K562 (cell line): ENCODE measurements at regions not wholly inside any gene's neighbourhood (a gene's known extent, or its start where the extent isn't known, plus 50 kb on each side); places are given as distances from the start of the nearest gene placed in this dataset.

Source experiments
- FOXK2 ChIP-seq, 2 experiments: fragments of 450-650 bp; IDR thresholded peaks in 1 of 2; conservative IDR thresholded peaks in 1 of 2; 2 replicates each; pipeline ENCODE4 v1.6.1; 2016; ENCODE audit warnings: low read depth in 2 of 2, mild to moderate bottlenecking in 1 of 2
- HIVEP1 ChIP-seq: fragments of 250-450 bp; sonication (Bioruptor Pico); IDR thresholded peaks from 2 replicates; pipeline ENCODE4 v1.4.0; 2020; ENCODE audit warnings: mild to moderate bottlenecking
- KAT7 ChIP-seq: sonication (generic); formaldehyde crosslinking; IDR thresholded peaks from 2 replicates; pipeline ENCODE4 v1.8.0; 2022; ENCODE audit warnings: missing genetic modification reagents, mild to moderate bottlenecking, borderline replicate concordance
- KLF1 ChIP-seq: fragments of 450-650 bp; IDR thresholded peaks from 2 replicates; pipeline ENCODE4 v1.6.1; 2016; ENCODE audit warnings: missing genetic modification characterization, missing compliant biosample characterization
- KLF16 ChIP-seq: IDR thresholded peaks from 2 replicates; pipeline ENCODE4 v1.6.1; 2016; ENCODE audit warnings: antibody characterized with exemption
- RCOR1 ChIP-seq, 2 experiments: IDR thresholded peaks; 2 replicates each; pipeline ENCODE4 v1.6.1; 2012; ENCODE audit warnings: low read depth in 2 of 2, low read length in 2 of 2, borderline replicate concordance in 1 of 2, improper control_type of control experiment in 1 of 2
- SREBF2 ChIP-seq: sonication (generic); formaldehyde crosslinking; IDR thresholded peaks from 2 replicates; pipeline ENCODE4 v1.4.0; 2020; ENCODE audit warnings: mild to moderate bottlenecking, missing genetic modification reagents
- STAG1 ChIP-seq: sonication (generic); formaldehyde crosslinking; IDR thresholded peaks from 2 replicates; pipeline ENCODE4 v1.5.0; 2020; ENCODE audit warnings: missing genetic modification reagents, borderline replicate concordance
- ZFP30 ChIP-seq: fragments of 250-450 bp; sonication (Bioruptor Pico); IDR thresholded peaks from 2 replicates; pipeline ENCODE4 v1.8.0; 2022; ENCODE audit warnings: moderate library complexity, mild to moderate bottlenecking, inconsistent platforms, borderline replicate concordance
- ZNF134 ChIP-seq: fragments of 250-450 bp; sonication (Bioruptor Pico); conservative IDR thresholded peaks from 2 replicates; pipeline ENCODE4 v1.4.0; 2020
- ZNF165 ChIP-seq: fragments of 250-450 bp; sonication (Bioruptor Pico); IDR thresholded peaks from 2 replicates; pipeline ENCODE4 v1.4.0; 2020; ENCODE audit warnings: borderline replicate concordance
- ZNF184 ChIP-seq: sonication (generic); formaldehyde crosslinking; IDR thresholded peaks from 2 replicates; pipeline ENCODE4 v1.5.0; 2020; ENCODE audit warnings: missing genetic modification reagents
- ZNF445 ChIP-seq: fragments of 250-450 bp; sonication (Bioruptor Pico); IDR thresholded peaks from 2 replicates; pipeline ENCODE4 v1.4.0; 2020; ENCODE audit warnings: low read depth, mild to moderate bottlenecking, moderate library complexity
- TF ChIP-seq, protein P1 (sequence below), 2 experiments: fragments of 450-650 bp in 1 of 2; IDR thresholded peaks; 2 replicates each; pipeline ENCODE4 v1.6.1; 2011 to 2017; ENCODE audit warnings: low read depth in 2 of 2, antibody characterized with exemption in 1 of 2, borderline replicate concordance in 1 of 2, low read length in 1 of 2, mild to moderate bottlenecking in 1 of 2, mixed read lengths in 1 of 2; ENCODE audit not compliant: control insufficient read depth in 1 of 2
- TF ChIP-seq, protein P2 (sequence below): fragments of 450-650 bp; formaldehyde crosslinking; IDR thresholded peaks from 2 replicates; pipeline ENCODE4 v1.4.0; 2022; ENCODE audit warnings: missing genetic modification characterization
- TF ChIP-seq, protein P3 (sequence below), 2 experiments: IDR thresholded peaks; 2 replicates each; pipeline ENCODE4 v1.6.1; 2011; ENCODE audit warnings: borderline replicate concordance in 1 of 2, control low read depth in 1 of 2, low read depth in 1 of 2, low read length in 1 of 2, mild to moderate bottlenecking in 1 of 2, mixed read lengths in 1 of 2, moderate library complexity in 1 of 2; ENCODE audit not compliant: insufficient read depth in 1 of 2, insufficient read length in 1 of 2, poor library complexity in 1 of 2, severe bottlenecking in 1 of 2; ENCODE audit errors: extremely low read depth in 1 of 2
- TF ChIP-seq, protein P4 (sequence below): sonication (generic); formaldehyde crosslinking; IDR thresholded peaks from 2 replicates; pipeline ENCODE4 v1.8.1; 2022; ENCODE audit warnings: missing genetic modification reagents
- TF ChIP-seq, protein P5 (sequence below): sonication (generic); IDR thresholded peaks from 2 replicates; pipeline ENCODE4 v1.6.1; 2016

DNA sequence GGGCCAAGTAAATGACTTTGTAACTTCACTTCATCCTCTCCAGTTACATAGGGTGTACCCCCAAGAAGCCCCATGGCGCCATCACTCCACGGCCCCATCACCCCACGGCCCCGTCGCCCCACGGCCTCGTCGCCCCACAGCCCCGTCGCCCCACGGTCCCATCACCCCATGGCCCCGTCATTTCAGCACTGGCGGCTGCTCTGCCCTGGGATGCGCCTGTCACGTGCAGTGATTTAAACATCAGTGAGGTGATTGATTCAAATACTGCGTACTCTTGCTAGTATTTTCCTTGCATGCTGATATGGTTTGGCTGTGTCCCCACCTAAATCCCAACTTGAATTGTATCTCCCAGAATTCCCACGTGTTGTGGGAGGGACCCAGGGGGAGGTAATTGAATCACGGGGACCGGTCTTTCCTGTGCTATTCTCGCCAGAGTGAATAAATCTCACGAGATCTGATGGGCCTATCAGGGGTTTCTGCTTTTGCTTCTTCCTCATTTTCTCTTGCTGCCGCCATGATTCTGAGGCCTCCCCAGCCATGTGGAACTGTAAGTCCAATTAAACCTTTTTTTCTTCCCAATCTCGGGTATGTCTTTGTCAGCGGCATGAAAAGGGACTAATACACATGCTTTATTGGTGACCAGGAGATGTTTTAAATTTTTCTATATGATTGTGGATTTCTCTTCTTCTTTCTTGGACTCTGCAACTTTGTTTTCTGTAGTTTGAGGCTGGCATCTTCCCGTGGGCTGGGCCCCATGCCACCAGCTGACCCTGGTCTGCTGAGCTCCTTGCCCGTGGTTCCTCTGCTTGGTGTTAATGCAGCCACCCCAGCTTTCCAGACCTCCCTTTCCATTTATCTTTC, 50.1 kb upstream of the PCBP3 start (continued):
- TF ChIP-seq KLF16 (no peak), ZNF184 (CRISPR knock-in tag) (no peak), KAT7 (CRISPR knock-in tag) (no peak), HIVEP1 (CRISPR knock-in tag) (no peak), ZNF165 (CRISPR knock-in tag) (no peak), SREBF2 (CRISPR knock-in tag) (no peak), KLF1 (tag) (no peak), FOXK2 (conservative IDR thresholded peaks at IDR 0.05 in 1 of 2, IDR thresholded peaks at IDR 0.05 in 1 of 2; ENCODE audit: low read depth in 2 of 2) (no peak; a peak in 1 of 4 replicates), RCOR1 (IDR thresholded peaks at IDR 0.05; ENCODE audit: borderline replicate concordance in 1 of 2, low read depth in 2 of 2, low read length in 2 of 2) (peak in 1 of 2 experiments; percentile 34; a peak in 1 of 4 replicates), ZNF445 (CRISPR knock-in tag) (no peak), ZFP30 (CRISPR knock-in tag) (no peak), ZNF134 (CRISPR knock-in tag) (no peak), STAG1 (CRISPR knock-in tag) (no peak)
- TF ChIP-seq, protein P1, sequence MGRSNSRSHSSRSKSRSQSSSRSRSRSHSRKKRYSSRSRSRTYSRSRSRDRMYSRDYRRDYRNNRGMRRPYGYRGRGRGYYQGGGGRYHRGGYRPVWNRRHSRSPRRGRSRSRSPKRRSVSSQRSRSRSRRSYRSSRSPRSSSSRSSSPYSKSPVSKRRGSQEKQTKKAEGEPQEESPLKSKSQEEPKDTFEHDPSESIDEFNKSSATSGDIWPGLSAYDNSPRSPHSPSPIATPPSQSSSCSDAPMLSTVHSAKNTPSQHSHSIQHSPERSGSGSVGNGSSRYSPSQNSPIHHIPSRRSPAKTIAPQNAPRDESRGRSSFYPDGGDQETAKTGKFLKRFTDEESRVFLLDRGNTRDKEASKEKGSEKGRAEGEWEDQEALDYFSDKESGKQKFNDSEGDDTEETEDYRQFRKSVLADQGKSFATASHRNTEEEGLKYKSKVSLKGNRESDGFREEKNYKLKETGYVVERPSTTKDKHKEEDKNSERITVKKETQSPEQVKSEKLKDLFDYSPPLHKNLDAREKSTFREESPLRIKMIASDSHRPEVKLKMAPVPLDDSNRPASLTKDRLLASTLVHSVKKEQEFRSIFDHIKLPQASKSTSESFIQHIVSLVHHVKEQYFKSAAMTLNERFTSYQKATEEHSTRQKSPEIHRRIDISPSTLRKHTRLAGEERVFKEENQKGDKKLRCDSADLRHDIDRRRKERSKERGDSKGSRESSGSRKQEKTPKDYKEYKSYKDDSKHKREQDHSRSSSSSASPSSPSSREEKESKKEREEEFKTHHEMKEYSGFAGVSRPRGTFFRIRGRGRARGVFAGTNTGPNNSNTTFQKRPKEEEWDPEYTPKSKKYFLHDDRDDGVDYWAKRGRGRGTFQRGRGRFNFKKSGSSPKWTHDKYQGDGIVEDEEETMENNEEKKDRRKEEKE (IDR thresholded peaks at IDR 0.05; ENCODE audit: borderline replicate concordance in 1 of 2, control insufficient read depth in 1 of 2, low read depth in 2 of 2, low read length in 1 of 2): no peak
- TF ChIP-seq, protein P2, sequence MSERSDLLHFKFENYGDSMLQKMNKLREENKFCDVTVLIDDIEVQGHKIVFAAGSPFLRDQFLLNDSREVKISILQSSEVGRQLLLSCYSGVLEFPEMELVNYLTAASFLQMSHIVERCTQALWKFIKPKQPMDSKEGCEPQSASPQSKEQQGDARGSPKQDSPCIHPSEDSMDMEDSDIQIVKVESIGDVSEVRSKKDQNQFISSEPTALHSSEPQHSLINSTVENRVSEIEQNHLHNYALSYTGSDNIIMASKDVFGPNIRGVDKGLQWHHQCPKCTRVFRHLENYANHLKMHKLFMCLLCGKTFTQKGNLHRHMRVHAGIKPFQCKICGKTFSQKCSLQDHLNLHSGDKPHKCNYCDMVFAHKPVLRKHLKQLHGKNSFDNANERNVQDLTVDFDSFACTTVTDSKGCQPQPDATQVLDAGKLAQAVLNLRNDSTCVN (CRISPR knock-in tag): no peak
- TF ChIP-seq, protein P3, sequence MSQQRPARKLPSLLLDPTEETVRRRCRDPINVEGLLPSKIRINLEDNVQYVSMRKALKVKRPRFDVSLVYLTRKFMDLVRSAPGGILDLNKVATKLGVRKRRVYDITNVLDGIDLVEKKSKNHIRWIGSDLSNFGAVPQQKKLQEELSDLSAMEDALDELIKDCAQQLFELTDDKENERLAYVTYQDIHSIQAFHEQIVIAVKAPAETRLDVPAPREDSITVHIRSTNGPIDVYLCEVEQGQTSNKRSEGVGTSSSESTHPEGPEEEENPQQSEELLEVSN (IDR thresholded peaks at IDR 0.05; ENCODE audit: borderline replicate concordance in 1 of 2, extremely low read depth in 1 of 2, insufficient read depth in 1 of 2, insufficient read length in 1 of 2, low read depth in 1 of 2, low read length in 1 of 2, poor library complexity in 1 of 2, severe bottlenecking in 1 of 2): peak; percentile 34 to 43
- TF ChIP-seq, protein P4, sequence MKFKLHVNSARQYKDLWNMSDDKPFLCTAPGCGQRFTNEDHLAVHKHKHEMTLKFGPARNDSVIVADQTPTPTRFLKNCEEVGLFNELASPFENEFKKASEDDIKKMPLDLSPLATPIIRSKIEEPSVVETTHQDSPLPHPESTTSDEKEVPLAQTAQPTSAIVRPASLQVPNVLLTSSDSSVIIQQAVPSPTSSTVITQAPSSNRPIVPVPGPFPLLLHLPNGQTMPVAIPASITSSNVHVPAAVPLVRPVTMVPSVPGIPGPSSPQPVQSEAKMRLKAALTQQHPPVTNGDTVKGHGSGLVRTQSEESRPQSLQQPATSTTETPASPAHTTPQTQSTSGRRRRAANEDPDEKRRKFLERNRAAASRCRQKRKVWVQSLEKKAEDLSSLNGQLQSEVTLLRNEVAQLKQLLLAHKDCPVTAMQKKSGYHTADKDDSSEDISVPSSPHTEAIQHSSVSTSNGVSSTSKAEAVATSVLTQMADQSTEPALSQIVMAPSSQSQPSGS (CRISPR knock-in tag): no peak
- TF ChIP-seq, protein P5, sequence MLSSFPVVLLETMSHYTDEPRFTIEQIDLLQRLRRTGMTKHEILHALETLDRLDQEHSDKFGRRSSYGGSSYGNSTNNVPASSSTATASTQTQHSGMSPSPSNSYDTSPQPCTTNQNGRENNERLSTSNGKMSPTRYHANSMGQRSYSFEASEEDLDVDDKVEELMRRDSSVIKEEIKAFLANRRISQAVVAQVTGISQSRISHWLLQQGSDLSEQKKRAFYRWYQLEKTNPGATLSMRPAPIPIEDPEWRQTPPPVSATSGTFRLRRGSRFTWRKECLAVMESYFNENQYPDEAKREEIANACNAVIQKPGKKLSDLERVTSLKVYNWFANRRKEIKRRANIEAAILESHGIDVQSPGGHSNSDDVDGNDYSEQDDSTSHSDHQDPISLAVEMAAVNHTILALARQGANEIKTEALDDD: no peak
